Progenitor cell of endocrine pancreas (in vitro differentiated cells): ENCODE measurements at regions not wholly inside any gene's neighbourhood (a gene's known extent, or its start where the extent isn't known, plus 50 kb on each side); places are given as distances from the start of the nearest gene placed in this dataset.
"Not testable (repeated sequence)": the region's sequence is repeated elsewhere in the genome, so short reads cannot be mapped to it uniquely, and the experiment has no call there.

Experiments
- DNase-seq: peaks from one replicate; pipeline ENCODE4 v3.0.0; 2021; ENCODE audit warnings: low spot score; ENCODE audit not compliant: unreplicated experiment
- H3K27ac Mint-ChIP-seq: 2 replicates; pipeline ENCODE4 v1.8.0; 2021; ENCODE audit warnings: mild to moderate bottlenecking, moderate library complexity, mixed read lengths
- H3K27me3 Mint-ChIP-seq: 2 replicates; pipeline ENCODE4 v1.8.0; 2021; ENCODE audit warnings: mixed read lengths
- H3K36me3 Mint-ChIP-seq: 2 replicates; pipeline ENCODE4 v1.8.0; 2022; ENCODE audit warnings: mixed read lengths; ENCODE audit not compliant: insufficient read depth
- H3K4me1 Mint-ChIP-seq: 2 replicates; pipeline ENCODE4 v1.8.0; 2021; ENCODE audit warnings: low read depth, mixed read lengths
- H3K4me3 Mint-ChIP-seq: 2 replicates; pipeline ENCODE4 v1.8.0; 2021; ENCODE audit warnings: low read depth, mild to moderate bottlenecking, moderate library complexity, mixed read lengths
- H3K9me3 Mint-ChIP-seq: 2 replicates; pipeline ENCODE4 v1.8.0; 2021; ENCODE audit warnings: low read depth, mixed read lengths
- CTCF ChIP-seq: fragments of 200-600 bp; sonication (generic); IDR thresholded peaks from one replicate; pipeline ENCODE4 v1.5.0; 2021; ENCODE audit warnings: antibody characterized with exemption, mild to moderate bottlenecking; ENCODE audit not compliant: unreplicated experiment

GRCh38 chr2:31802711-31803110 is 208.1 kb downstream of the MEMO1 start:
- Mint-ChIP-seq H3K36me3 (peaks cover 2% of the 10 kb centered on the region), H3K9me3 (peaks cover 6% of the 10 kb centered on the region), H3K4me3 (no peak overlapping the region), H3K27me3 (no peaks in the 10 kb centered on the region), H3K27ac (no peak overlapping the region), H3K4me1 (no peaks in the 10 kb centered on the region)
- no peak for DNase-seq
- no peak for TF ChIP-seq CTCF

GRCh38 chr2:31799282-31799681 is 211.5 kb downstream of the MEMO1 start:
- not testable (repeated sequence) for DNase-seq, H3K27ac Mint-ChIP-seq, H3K4me3 Mint-ChIP-seq, H3K27me3 Mint-ChIP-seq, H3K4me1 Mint-ChIP-seq, H3K36me3 Mint-ChIP-seq
- peaks cover 17% of the 10 kb centered on the region for H3K9me3 Mint-ChIP-seq

GRCh38 chr2:31788273-31788672 is 207.5 kb upstream of the SRD5A2 start:
- Mint-ChIP-seq H3K4me1 (no peaks in the 10 kb centered on the region), H3K4me3 (no peak overlapping the region), H3K9me3 (peaks cover 12% of the 10 kb centered on the region), H3K27ac (no peak overlapping the region), H3K36me3 (no peaks in the 10 kb centered on the region), H3K27me3 (no peaks in the 10 kb centered on the region)
- TF ChIP-seq CTCF = no peak
- DNase-seq = no peak

DNA sequence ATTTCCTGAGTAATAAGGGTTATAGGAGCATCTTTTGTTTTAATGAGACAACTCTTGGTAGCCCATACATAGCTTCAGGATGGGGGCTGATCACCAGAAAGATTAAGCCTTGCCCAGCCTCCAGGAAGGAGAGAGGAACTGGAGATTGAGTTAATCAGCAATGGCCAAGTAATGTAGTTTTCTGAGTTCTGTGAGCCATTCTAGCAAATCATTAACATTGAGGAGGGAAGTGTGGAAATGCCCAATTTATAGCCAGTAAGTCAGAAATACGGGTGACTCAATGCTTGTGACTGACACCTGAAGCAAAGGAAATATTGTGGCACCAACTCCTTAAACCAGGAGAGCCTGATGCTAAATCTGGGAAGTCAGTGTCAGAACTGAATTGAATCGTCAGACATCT is 205.1 kb upstream of the SRD5A2 start:
- H3K27ac Mint-ChIP-seq = no peak overlapping the region
- H3K36me3 Mint-ChIP-seq = no peaks in the 10 kb centered on the region
- H3K27me3 Mint-ChIP-seq = no peaks in the 10 kb centered on the region
- H3K4me1 Mint-ChIP-seq = no peaks in the 10 kb centered on the region
- H3K9me3 Mint-ChIP-seq = peaks cover 17% of the 10 kb centered on the region
- TF ChIP-seq CTCF = no peak
- no peak overlapping the region for H3K4me3 Mint-ChIP-seq
- DNase-seq = no peak

GRCh38 chr2:31784868-31785267 is 204.1 kb upstream of the SRD5A2 start:
- no peaks in the 10 kb centered on the region for H3K4me1 Mint-ChIP-seq
- H3K9me3 Mint-ChIP-seq = peaks cover 24% of the 10 kb centered on the region
- no peaks in the 10 kb centered on the region for H3K36me3 Mint-ChIP-seq

GRCh38 chr2:31783446-31784091 is 202.8 kb upstream of the SRD5A2 start:
- H3K36me3 Mint-ChIP-seq, H3K27ac Mint-ChIP-seq, H3K4me1 Mint-ChIP-seq, H3K27me3 Mint-ChIP-seq, H3K4me3 Mint-ChIP-seq, DNase-seq: not testable (repeated sequence)
- peaks cover 24% of the 10 kb centered on the region for H3K9me3 Mint-ChIP-seq

More at GRCh38 chr2:31784868-31785267, 204.1 kb upstream of the SRD5A2 start:
- H3K27me3 Mint-ChIP-seq = no peaks in the 10 kb centered on the region
- H3K27ac Mint-ChIP-seq = no peak overlapping the region
- DNase-seq = no peak
- no peak for TF ChIP-seq CTCF
- H3K4me3 Mint-ChIP-seq = no peak overlapping the region
